ENCODE measurements at regions not wholly inside any gene's neighbourhood (a gene's known extent, or its start where the extent isn't known, plus 50 kb on each side); places are given as distances from the start of the nearest gene placed in this dataset.

DNA sequence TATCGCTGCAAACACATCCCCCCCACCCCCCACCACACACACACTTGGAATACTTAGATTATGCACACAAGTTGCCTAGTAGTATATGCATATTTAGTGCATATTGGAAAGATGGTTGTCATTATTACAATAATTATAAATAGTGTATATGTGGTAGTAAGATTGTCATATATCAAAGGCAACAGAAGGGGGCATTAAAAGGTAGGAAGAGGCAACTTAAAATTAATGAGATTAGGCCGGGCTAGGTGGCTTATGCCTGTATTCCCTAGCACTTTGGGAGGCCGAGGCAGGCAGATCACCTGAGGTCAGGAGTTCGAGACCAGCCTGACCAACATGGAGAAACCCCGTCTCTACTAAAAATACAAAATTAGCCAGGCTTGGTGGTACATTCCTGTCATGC, 52.1 kb downstream of the GSC start:
- H3K27me3 ChIP-seq (ENCODE audit: control insufficient read depth in 2 of 2, insufficient read depth in 2 of 2, low read length in 2 of 2), result peaks cover 0 to 2% of the 10 kb centered on the region in 2 experiments; a peak in 1 of 5 replicates
- no TSS peak for BruUV-seq (replicated peaks)
- no peaks in the 10 kb centered on the region for H3K79me2 ChIP-seq (ENCODE audit: control insufficient read depth, insufficient read depth, low read length)
- ChIA-PET CTCF (ENCODE audit: low intra/inter-chr PET ratio) (no interaction called here), POLR2A (no interaction called here)
- H3K9ac ChIP-seq (ENCODE audit: insufficient read depth in 1 of 2, low read depth in 2 of 2, low read length in 2 of 2), result no peak overlapping the region
- no peaks in the 10 kb centered on the region for H3K4me1 ChIP-seq (replicated peaks in 1 of 2; ENCODE audit: control insufficient read depth in 2 of 2, insufficient read depth in 2 of 2, low read length in 2 of 2)
- no peak overlapping the region for H3K27ac ChIP-seq (ENCODE audit: extremely low read depth, low read depth, low read length)
- no peaks in the 10 kb centered on the region for H3K9me1 ChIP-seq (ENCODE audit: control insufficient read depth, insufficient read depth, low read length)
- ATAC-seq, result no peak
- intact Hi-C loops (cut with micrococcal nuclease) (no loop called here), in situ Hi-C loops (cut with MboI) (no loop called here)
- DNase-seq (ENCODE audit: extremely low read depth in 1 of 4, low spot score in 3 of 4), result no peak
- no peak overlapping the region for H3K4me2 ChIP-seq (ENCODE audit: insufficient read depth, low read length)
- no peak overlapping the region for H3K4me3 ChIP-seq
- no peaks in the 10 kb centered on the region for H4K20me1 ChIP-seq (replicated peaks; ENCODE audit: control insufficient read depth, insufficient read depth, low read length)
- H3K36me3 ChIP-seq (ENCODE audit: control insufficient read depth, insufficient read depth, low read length), result no peaks in the 10 kb centered on the region
- FAIRE-seq, result no peak
- WGBS (ENCODE audit: insufficient coverage, low coverage, missing lambda C conversion rate), result 4% methylated on average over 5 of the region's 5 CpGs
- H2AFZ ChIP-seq (ENCODE audit: low read depth, low read length), result no peak overlapping the region
- no peaks in the 10 kb centered on the region for H3K9me3 ChIP-seq (replicated peaks; ENCODE audit: control insufficient read depth, insufficient read depth, low read depth, low read length)
- no peak for TF ChIP-seq SRSF9 (IDR thresholded peaks at IDR 0.05; ENCODE audit: borderline replicate concordance, low read depth, low read length)
- TF ChIP-seq ZNF518B (CRISPR knock-in tag; IDR thresholded peaks at IDR 0.05), result no peak
- no peak for TF ChIP-seq RCOR1 (IDR thresholded peaks at IDR 0.05; ENCODE audit: borderline replicate concordance in 1 of 2, low read depth in 2 of 2, low read length in 2 of 2)
- TF ChIP-seq ZBTB43 (CRISPR knock-in tag; IDR thresholded peaks at IDR 0.05), result no peak
- TF ChIP-seq CEBPB (tag; IDR thresholded peaks at IDR 0.05), result no peak
- TF ChIP-seq MAZ (CRISPR knock-in tag; conservative IDR thresholded peaks at IDR 0.05 in 1 of 2, IDR thresholded peaks at IDR 0.05 in 1 of 2), result no peak
- TF ChIP-seq ZNF717 (CRISPR knock-in tag; IDR thresholded peaks at IDR 0.05), result no peak
- no peak for TF ChIP-seq TAF9B (IDR thresholded peaks at IDR 0.05; ENCODE audit: partially characterized antibody)
- no peak for TF ChIP-seq RBBP5 (IDR thresholded peaks at IDR 0.05; ENCODE audit: borderline replicate concordance, insufficient read depth, low read length, poor library complexity, severe bottlenecking)
- TF ChIP-seq, protein P1, sequence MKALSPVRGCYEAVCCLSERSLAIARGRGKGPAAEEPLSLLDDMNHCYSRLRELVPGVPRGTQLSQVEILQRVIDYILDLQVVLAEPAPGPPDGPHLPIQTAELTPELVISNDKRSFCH (CRISPR knock-in tag; IDR thresholded peaks at IDR 0.05), result no peak
- TF ChIP-seq, protein P1 (tag; IDR thresholded peaks at IDR 0.05), result no peak
- no peak for TF ChIP-seq ZNF431 (CRISPR knock-in tag; IDR thresholded peaks at IDR 0.05)
- TF ChIP-seq ZKSCAN3 (CRISPR knock-in tag; IDR thresholded peaks at IDR 0.05), result no peak
- no peak for TF ChIP-seq HDAC6 (IDR thresholded peaks at IDR 0.05; ENCODE audit: low read depth, low read length)
- no peak for TF ChIP-seq ZNF395 (CRISPR knock-in tag; IDR thresholded peaks at IDR 0.05)
- TF ChIP-seq JUN (IDR thresholded peaks at IDR 0.05; ENCODE audit: borderline replicate concordance, low read depth, low read length), result no peak
- no peak for TF ChIP-seq JUN (CRISPR knock-in tag; IDR thresholded peaks at IDR 0.05; ENCODE audit: borderline replicate concordance)
- no peak for TF ChIP-seq HDGF (IDR thresholded peaks at IDR 0.05)
